ENCODE measurements at regions not wholly inside any gene's neighbourhood (a gene's known extent, or its start where the extent isn't known, plus 50 kb on each side); places are given as distances from the start of the nearest gene placed in this dataset.

- H3K4me3 Mint-ChIP-seq: no peak overlapping the region
- H3K27me3 Mint-ChIP-seq: peaks cover 4 to 5% of the 10 kb centered on the region in 2 donors
Observed at GRCh38 chr19:30897553-30897952, 451.7 kb downstream of the TSHZ3 start.

GRCh38 chr19:30897034-30897433 lies 452.2 kb downstream of the TSHZ3 start:
- H3K27ac Mint-ChIP-seq: no peak overlapping the region
- Histone ChIP-seq H3K9me3 (ENCODE audit: low read length) (no peaks in the 10 kb centered on the region), H3K4me3 (ENCODE audit: low read length) (no peak overlapping the region), H3K27me3 (ENCODE audit: insufficient read depth, low read length, poor library complexity, severe bottlenecking) (no peaks in the 10 kb centered on the region), H3K27ac (ENCODE audit: low read depth, low read length) (no peak overlapping the region), H3K36me3 (ENCODE audit: insufficient read depth, low read length) (no peaks in the 10 kb centered on the region), H3K4me1 (ENCODE audit: insufficient read depth, low read length) (no peaks in the 10 kb centered on the region)
- no peaks in the 10 kb centered on the region for H3K4me1 Mint-ChIP-seq
- peaks cover 4 to 5% of the 10 kb centered on the region in 2 donors for H3K27me3 Mint-ChIP-seq
- H3K4me3 Mint-ChIP-seq: no peak overlapping the region
- ChIA-PET CTCF (no interaction called here), POLR2A (no interaction called here)
- DNase-seq: no peak
- no peaks in the 10 kb centered on the region for H3K36me3 Mint-ChIP-seq
- no peaks in the 10 kb centered on the region for H3K9me3 Mint-ChIP-seq

More at GRCh38 chr19:30897553-30897952, 451.7 kb downstream of the TSHZ3 start:
- no peak for DNase-seq
- H3K27me3 ChIP-seq (ENCODE audit: insufficient read depth, low read length, poor library complexity, severe bottlenecking): no peaks in the 10 kb centered on the region
- H3K4me3 ChIP-seq (ENCODE audit: low read length): no peak overlapping the region
- POLR2A ChIA-PET: no interaction called here
- H3K4me1 Mint-ChIP-seq: no peaks in the 10 kb centered on the region
- H3K9me3 ChIP-seq (ENCODE audit: low read length): no peaks in the 10 kb centered on the region
- no peaks in the 10 kb centered on the region for H3K36me3 Mint-ChIP-seq
- H3K27ac ChIP-seq (ENCODE audit: low read depth, low read length): no peak overlapping the region
- H3K4me1 ChIP-seq (ENCODE audit: insufficient read depth, low read length): no peaks in the 10 kb centered on the region
- no peak overlapping the region for H3K27ac Mint-ChIP-seq
- CTCF ChIA-PET: no interaction called here
- H3K9me3 Mint-ChIP-seq: no peaks in the 10 kb centered on the region
- no peaks in the 10 kb centered on the region for H3K36me3 ChIP-seq (ENCODE audit: insufficient read depth, low read length)

GRCh38 chr19:30896554-30896953 lies 452.7 kb downstream of the TSHZ3 start:
- H3K9me3 ChIP-seq (ENCODE audit: low read length): no peaks in the 10 kb centered on the region
- H3K27me3 Mint-ChIP-seq: peaks cover 4 to 5% of the 10 kb centered on the region in 2 donors

GRCh38 chr19:30895946-30896345 lies 453.3 kb downstream of the TSHZ3 start:
- Mint-ChIP-seq H3K9me3 (no peaks in the 10 kb centered on the region), H3K4me1 (no peaks in the 10 kb centered on the region), H3K27ac (no peak overlapping the region), H3K4me3 (no peak overlapping the region), H3K27me3 (peaks cover 3 to 5% of the 10 kb centered on the region in 2 donors), H3K36me3 (no peaks in the 10 kb centered on the region)
- no peaks in the 10 kb centered on the region for H3K36me3 ChIP-seq (ENCODE audit: insufficient read depth, low read length)
- H3K27me3 ChIP-seq (ENCODE audit: insufficient read depth, low read length, poor library complexity, severe bottlenecking): no peaks in the 10 kb centered on the region
- H3K4me1 ChIP-seq (ENCODE audit: insufficient read depth, low read length): no peaks in the 10 kb centered on the region
- DNase-seq: no peak
- no peak overlapping the region for H3K4me3 ChIP-seq (ENCODE audit: low read length)
- ChIA-PET POLR2A (no interaction called here), CTCF (no interaction called here)
- H3K9me3 ChIP-seq (ENCODE audit: low read length): no peaks in the 10 kb centered on the region
- H3K27ac ChIP-seq (ENCODE audit: low read depth, low read length): no peak overlapping the region

More at GRCh38 chr19:30896554-30896953, 452.7 kb downstream of the TSHZ3 start:
- H3K4me3 ChIP-seq (ENCODE audit: low read length): no peak overlapping the region
- H3K4me1 ChIP-seq (ENCODE audit: insufficient read depth, low read length): no peaks in the 10 kb centered on the region
- no peaks in the 10 kb centered on the region for H3K36me3 ChIP-seq (ENCODE audit: insufficient read depth, low read length)
- H3K27me3 ChIP-seq (ENCODE audit: insufficient read depth, low read length, poor library complexity, severe bottlenecking): no peaks in the 10 kb centered on the region
- H3K9me3 Mint-ChIP-seq: no peaks in the 10 kb centered on the region
- ChIA-PET POLR2A (no interaction called here), CTCF (no interaction called here)
- H3K27ac Mint-ChIP-seq: no peak overlapping the region
- H3K27ac ChIP-seq (ENCODE audit: low read depth, low read length): no peak overlapping the region
- H3K36me3 Mint-ChIP-seq: no peaks in the 10 kb centered on the region
- no peaks in the 10 kb centered on the region for H3K4me1 Mint-ChIP-seq
- DNase-seq: no peak
- H3K4me3 Mint-ChIP-seq: no peak overlapping the region

GRCh38 chr19:30891051-30891450 lies 458.2 kb downstream of the TSHZ3 start:
- ChIA-PET POLR2A (no interaction called here), CTCF (no interaction called here)
- no peak overlapping the region for H3K27ac ChIP-seq (ENCODE audit: low read depth, low read length)
- H3K4me3 ChIP-seq (ENCODE audit: low read length): no peak overlapping the region
- H3K36me3 ChIP-seq (ENCODE audit: insufficient read depth, low read length): no peaks in the 10 kb centered on the region
- H3K9me3 ChIP-seq (ENCODE audit: low read length): no peaks in the 10 kb centered on the region
- no peaks in the 10 kb centered on the region for H3K4me1 ChIP-seq (ENCODE audit: insufficient read depth, low read length)
- H3K27me3 ChIP-seq (ENCODE audit: insufficient read depth, low read length, poor library complexity, severe bottlenecking): no peaks in the 10 kb centered on the region
- Mint-ChIP-seq H3K27me3 (peaks cover 3 to 14% of the 10 kb centered on the region in 2 donors), H3K4me3 (no peak overlapping the region), H3K4me1 (no peaks in the 10 kb centered on the region), H3K9me3 (no peaks in the 10 kb centered on the region), H3K27ac (no peak overlapping the region), H3K36me3 (no peaks in the 10 kb centered on the region)
- DNase-seq: no peak

- H3K9me3 Mint-ChIP-seq: no peaks in the 10 kb centered on the region
- H3K36me3 Mint-ChIP-seq: no peaks in the 10 kb centered on the region
- no peaks in the 10 kb centered on the region for H3K4me1 ChIP-seq (ENCODE audit: insufficient read depth, low read length)
- ChIA-PET POLR2A (no interaction called here), CTCF (no interaction called here)
- H3K27ac ChIP-seq (ENCODE audit: low read depth, low read length): no peak overlapping the region
- H3K27me3 ChIP-seq (ENCODE audit: insufficient read depth, low read length, poor library complexity, severe bottlenecking): no peaks in the 10 kb centered on the region
- H3K4me3 Mint-ChIP-seq: no peak overlapping the region
- DNase-seq: no peak
- H3K9me3 ChIP-seq (ENCODE audit: low read length): no peaks in the 10 kb centered on the region
- H3K4me1 Mint-ChIP-seq: no peaks in the 10 kb centered on the region
- peaks cover 2 to 14% of the 10 kb centered on the region in 2 donors for H3K27me3 Mint-ChIP-seq
- no peak overlapping the region for H3K4me3 ChIP-seq (ENCODE audit: low read length)
- H3K36me3 ChIP-seq (ENCODE audit: insufficient read depth, low read length): no peaks in the 10 kb centered on the region
- no peak overlapping the region for H3K27ac Mint-ChIP-seq
Observed at GRCh38 chr19:30890033-30890432, 459.2 kb downstream of the TSHZ3 start.

- CTCF ChIA-PET: no interaction called here
- Mint-ChIP-seq H3K27ac (no peak overlapping the region), H3K9me3 (no peaks in the 10 kb centered on the region), H3K4me1 (no peaks in the 10 kb centered on the region), H3K4me3 (no peak overlapping the region), H3K27me3 (peaks cover 2 to 14% of the 10 kb centered on the region in 2 donors), H3K36me3 (no peaks in the 10 kb centered on the region)
- no peaks in the 10 kb centered on the region for H3K36me3 ChIP-seq (ENCODE audit: insufficient read depth, low read length)
- H3K27me3 ChIP-seq (ENCODE audit: insufficient read depth, low read length, poor library complexity, severe bottlenecking): no peaks in the 10 kb centered on the region
- H3K27ac ChIP-seq (ENCODE audit: low read depth, low read length): no peak overlapping the region
- H3K9me3 ChIP-seq (ENCODE audit: low read length): no peaks in the 10 kb centered on the region
- POLR2A ChIA-PET: no interaction called here
- DNase-seq: no peak
- H3K4me3 ChIP-seq (ENCODE audit: low read length): no peak overlapping the region
- no peaks in the 10 kb centered on the region for H3K4me1 ChIP-seq (ENCODE audit: insufficient read depth, low read length)
Observed at GRCh38 chr19:30888937-30889336, 460.3 kb downstream of the TSHZ3 start.

GRCh38 chr19:30887042-30887441 lies 462.2 kb downstream of the TSHZ3 start:
- Mint-ChIP-seq H3K4me1 (no peaks in the 10 kb centered on the region), H3K4me3 (no peak overlapping the region), H3K27ac (no peak overlapping the region), H3K36me3 (no peaks in the 10 kb centered on the region), H3K27me3 (peaks cover 2 to 14% of the 10 kb centered on the region in 2 donors), H3K9me3 (no peaks in the 10 kb centered on the region)
- no peaks in the 10 kb centered on the region for H3K27me3 ChIP-seq (ENCODE audit: insufficient read depth, low read length, poor library complexity, severe bottlenecking)
- POLR2A ChIA-PET: no interaction called here
- DNase-seq: no peak
- CTCF ChIA-PET: no interaction called here
- no peaks in the 10 kb centered on the region for H3K9me3 ChIP-seq (ENCODE audit: low read length)
- H3K27ac ChIP-seq (ENCODE audit: low read depth, low read length): no peak overlapping the region
- no peaks in the 10 kb centered on the region for H3K36me3 ChIP-seq (ENCODE audit: insufficient read depth, low read length)
- no peak overlapping the region for H3K4me3 ChIP-seq (ENCODE audit: low read length)
- no peaks in the 10 kb centered on the region for H3K4me1 ChIP-seq (ENCODE audit: insufficient read depth, low read length)

GRCh38 chr19:30886222-30886621 lies 463.0 kb downstream of the TSHZ3 start:
- Mint-ChIP-seq H3K36me3 (no peaks in the 10 kb centered on the region), H3K4me3 (no peak overlapping the region), H3K27ac (no peak overlapping the region), H3K9me3 (no peaks in the 10 kb centered on the region), H3K27me3 (peaks cover 0 to 14% of the 10 kb centered on the region in 2 donors), H3K4me1 (no peaks in the 10 kb centered on the region)
- Histone ChIP-seq H3K27me3 (ENCODE audit: insufficient read depth, low read length, poor library complexity, severe bottlenecking) (no peaks in the 10 kb centered on the region), H3K27ac (ENCODE audit: low read depth, low read length) (no peak overlapping the region), H3K4me1 (ENCODE audit: insufficient read depth, low read length) (no peaks in the 10 kb centered on the region), H3K36me3 (ENCODE audit: insufficient read depth, low read length) (no peaks in the 10 kb centered on the region), H3K4me3 (ENCODE audit: low read length) (no peak overlapping the region), H3K9me3 (ENCODE audit: low read length) (no peaks in the 10 kb centered on the region)
- no peak for DNase-seq
- POLR2A ChIA-PET: no interaction called here
- CTCF ChIA-PET: no interaction called here

All from CD8-positive, alpha-beta memory T cell (primary cell).